ENCODE measurements at regions not wholly inside any gene's neighbourhood (a gene's known extent, or its start where the extent isn't known, plus 50 kb on each side); places are given as distances from the start of the nearest gene placed in this dataset.

GRCh38 chr15:47987461-47987860 lies 133.3 kb upstream of the SLC24A5 start:
- Histone ChIP-seq H3K4me3 (ENCODE audit: low read length) (no peak overlapping the region), H2AFZ (ENCODE audit: low read depth, low read length) (no peak overlapping the region), H3F3A (ENCODE audit: insufficient read depth, low read length, poor library complexity, severe bottlenecking) (no peaks in the 10 kb centered on the region), H3K9me3 (ENCODE audit: low read length) (no peaks in the 10 kb centered on the region), H3K9me2 (ENCODE audit: insufficient read depth, low read length) (no peaks in the 10 kb centered on the region), H3K79me2 (replicated peaks; ENCODE audit: insufficient read depth, low read length) (no peaks in the 10 kb centered on the region), H4K20me1 (ENCODE audit: insufficient read depth) (no peaks in the 10 kb centered on the region), H3K27ac (ENCODE audit: low read length) (no peak overlapping the region), H3K4me2 (ENCODE audit: low read length) (no peak overlapping the region), H3K36me3 (ENCODE audit: insufficient read depth, low read length) (no peaks in the 10 kb centered on the region), H3K27me3 (ENCODE audit: insufficient read depth, low read depth, low read length) (no peaks in the 10 kb centered on the region), H3K9ac (ENCODE audit: low read length) (no peak overlapping the region)
- TF ChIP-seq POLR2AphosphoS5 (IDR thresholded peaks at IDR 0.05) (no peak), REST (IDR thresholded peaks at IDR 0.05; ENCODE audit: borderline replicate concordance) (no peak), EZH2 (IDR thresholded peaks at IDR 0.05; ENCODE audit: borderline replicate concordance, insufficient read depth, low read length, poor library complexity, severe bottlenecking) (no peak), CTCF (IDR thresholded peaks at IDR 0.05; ENCODE audit: poor library complexity, severe bottlenecking) (no peak), TAF1 (IDR thresholded peaks at IDR 0.05; ENCODE audit: low read depth) (no peak), RAD21 (conservative IDR thresholded peaks at IDR 0.05) (no peak), SMC3 (conservative IDR thresholded peaks at IDR 0.05; ENCODE audit: poor library complexity) (no peak), EP300 (conservative IDR thresholded peaks at IDR 0.05; ENCODE audit: poor library complexity, severe bottlenecking) (no peak), MXI1 (conservative IDR thresholded peaks at IDR 0.05; ENCODE audit: poor library complexity, severe bottlenecking) (no peak)

DNA sequence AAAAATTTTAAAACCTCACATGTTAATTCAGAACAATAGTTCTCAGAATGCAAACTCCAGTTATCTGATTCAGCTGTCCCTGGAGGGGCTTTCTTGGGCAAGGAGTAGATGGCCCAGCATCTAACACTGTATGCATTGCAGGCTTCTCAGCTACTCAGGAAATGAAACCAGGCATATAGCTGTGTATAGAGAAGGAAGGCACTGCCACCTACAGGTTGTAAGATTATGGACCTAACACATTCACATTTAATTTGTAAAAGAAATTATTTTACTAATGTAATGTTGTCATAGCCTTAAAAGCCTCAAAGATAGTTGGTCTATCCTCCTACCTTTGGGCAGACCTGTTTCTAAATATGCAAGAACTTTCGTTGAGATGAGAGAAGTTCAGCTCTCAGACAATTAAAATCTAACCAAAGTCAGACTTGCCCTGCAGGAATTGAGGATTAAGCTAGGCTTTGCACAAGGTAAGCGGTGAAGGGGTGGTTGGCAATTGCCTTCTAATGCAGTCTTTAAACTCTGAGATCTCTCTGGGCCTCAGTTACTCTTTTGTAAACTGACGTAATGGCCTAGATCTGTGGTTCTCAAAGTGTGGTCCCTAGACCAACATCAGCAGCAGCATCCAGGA lies 132.8 kb upstream of the SLC24A5 start:
- TF ChIP-seq REST (IDR thresholded peaks at IDR 0.05; ENCODE audit: borderline replicate concordance) (no peak), SMC3 (conservative IDR thresholded peaks at IDR 0.05; ENCODE audit: poor library complexity) (peak; percentile 90), MXI1 (conservative IDR thresholded peaks at IDR 0.05; ENCODE audit: poor library complexity, severe bottlenecking) (no peak), EZH2 (IDR thresholded peaks at IDR 0.05; ENCODE audit: borderline replicate concordance, insufficient read depth, low read length, poor library complexity, severe bottlenecking) (no peak), CTCF (IDR thresholded peaks at IDR 0.05; ENCODE audit: poor library complexity, severe bottlenecking) (peak; percentile 88), TAF1 (IDR thresholded peaks at IDR 0.05; ENCODE audit: low read depth) (no peak), POLR2AphosphoS5 (IDR thresholded peaks at IDR 0.05) (no peak), RAD21 (conservative IDR thresholded peaks at IDR 0.05) (peak; percentile 92), EP300 (conservative IDR thresholded peaks at IDR 0.05; ENCODE audit: poor library complexity, severe bottlenecking) (no peak)
- H3K9ac ChIP-seq (ENCODE audit: low read length), result no peak overlapping the region
- no peaks in the 10 kb centered on the region for H3K36me3 ChIP-seq (ENCODE audit: insufficient read depth, low read length)
- H3K27me3 ChIP-seq (ENCODE audit: insufficient read depth, low read depth, low read length), result no peaks in the 10 kb centered on the region
- H3F3A ChIP-seq (ENCODE audit: insufficient read depth, low read length, poor library complexity, severe bottlenecking), result no peaks in the 10 kb centered on the region
- no peak overlapping the region for H3K4me2 ChIP-seq (ENCODE audit: low read length)
- H3K9me3 ChIP-seq (ENCODE audit: low read length), result no peaks in the 10 kb centered on the region
- H3K9me2 ChIP-seq (ENCODE audit: insufficient read depth, low read length), result no peaks in the 10 kb centered on the region
- no peaks in the 10 kb centered on the region for H4K20me1 ChIP-seq (ENCODE audit: insufficient read depth)
- no peaks in the 10 kb centered on the region for H3K79me2 ChIP-seq (replicated peaks; ENCODE audit: insufficient read depth, low read length)
- H3K4me3 ChIP-seq (ENCODE audit: low read length), result no peak overlapping the region
- no peak overlapping the region for H3K27ac ChIP-seq (ENCODE audit: low read length)
- no peak overlapping the region for H2AFZ ChIP-seq (ENCODE audit: low read depth, low read length)
